SK-N-SH (cell line): ENCODE measurements at regions not wholly inside any gene's neighbourhood (a gene's known extent, or its start where the extent isn't known, plus 50 kb on each side); places are given as distances from the start of the nearest gene placed in this dataset.

Source experiments
- CTCF ChIA-PET: fragments of 300-600, 350-600 bp; formaldehyde crosslinking; extraction: SDS; loops from one replicate; lab custom pipeline; 2021; lab: Yijun Ruan, JAX
- POLR2A ChIA-PET: fragments of 350-600 bp; sonication (Branson Sonifier 250); formaldehyde crosslinking; extraction: SDS; loops from one replicate; lab custom pipeline; 2020; ENCODE audit warnings: antibody characterized with exemption, inconsistent platforms; lab: Yijun Ruan, JAX
- DNase-seq: peaks from one replicate; pipeline ENCODE4 v3.0.0; 2012
- H2AFZ ChIP-seq: fragments of 200-600 bp; sonication (generic); 2 replicates; pipeline ENCODE4 v1.8.1; 2016; ENCODE audit warnings: antibody characterized with exemption, mild to moderate bottlenecking, low read depth
- H3F3A ChIP-seq: fragments of 200-600 bp; sonication (generic); replicated peaks from 2 replicates; pipeline ENCODE3; 2016; ENCODE audit warnings: antibody characterized with exemption, mild to moderate bottlenecking; ENCODE audit not compliant: insufficient read depth
- H3K27ac ChIP-seq, 2 experiments: fragments of 200-500 bp in 1 of 2; fragments of 200-600 bp in 1 of 2; sonication (Bioruptor generic) in 1 of 2; sonication (generic), shearing (Covaris generic) in 1 of 2; 2 replicates each; pipeline versions ENCODE4 v1.5.1 to v1.6.1; 2014 to 2016; ENCODE audit warnings: low read depth in 2 of 2, inconsistent platforms in 1 of 2, low read length in 1 of 2, mild to moderate bottlenecking in 1 of 2, mixed read lengths in 1 of 2
- H3K27me3 ChIP-seq: fragments of 200-600 bp; sonication (generic), shearing (Covaris generic); 2 replicates; pipeline ENCODE4 v1.6.1; 2016; ENCODE audit warnings: mixed run types; ENCODE audit not compliant: insufficient read depth
- H3K36me3 ChIP-seq, 2 experiments: fragments of 200-500 bp in 1 of 2; fragments of 200-600 bp in 1 of 2; sonication (Bioruptor generic) in 1 of 2; sonication (generic) in 1 of 2; replicated peaks in 1 of 2; 2 replicates each; pipeline versions ENCODE3 to v1.5.1; 2014 to 2016; ENCODE audit warnings: low read length in 1 of 2, mild to moderate bottlenecking in 1 of 2; ENCODE audit not compliant: insufficient read depth in 2 of 2, control insufficient read depth in 1 of 2
- H3K4me1 ChIP-seq, 2 experiments: fragments of 200-500 bp in 1 of 2; fragments of 200-600 bp in 1 of 2; sonication (Bioruptor generic) in 1 of 2; sonication (generic), shearing (Covaris generic) in 1 of 2; 2 replicates each; pipeline versions ENCODE4 v1.5.1 to v1.6.1; 2014 to 2016; ENCODE audit warnings: low read depth in 1 of 2, low read length in 1 of 2, mixed run types in 1 of 2; ENCODE audit not compliant: insufficient read depth in 2 of 2, control insufficient read depth in 1 of 2
- H3K4me2 ChIP-seq: fragments of 200-600 bp; sonication (generic), shearing (Covaris generic); 2 replicates; pipeline ENCODE4 v1.6.1; 2017; ENCODE audit warnings: mixed run types
- H3K4me3 ChIP-seq, 2 experiments: fragments of 200-500 bp in 1 of 2; fragments of 200-600 bp in 1 of 2; sonication (Bioruptor generic) in 1 of 2; sonication (generic), shearing (Covaris generic) in 1 of 2; 2 replicates each; pipeline versions ENCODE4 v1.5.1 to v1.8.1; 2014 to 2016; ENCODE audit warnings: low read depth in 2 of 2, inconsistent platforms in 1 of 2, low read length in 1 of 2, mild to moderate bottlenecking in 1 of 2, mixed read lengths in 1 of 2, moderate library complexity in 1 of 2
- H3K79me2 ChIP-seq: fragments of 200-600 bp; sonication (generic); 2 replicates; pipeline ENCODE4 v1.8.1; 2017; ENCODE audit warnings: mild to moderate bottlenecking; ENCODE audit not compliant: insufficient read depth
- H3K9ac ChIP-seq: fragments of 200-600 bp; sonication (generic); 2 replicates; pipeline ENCODE4 v1.6.1; 2017; ENCODE audit warnings: mixed run types
- H3K9me2 ChIP-seq: fragments of 200-600 bp; sonication (generic); 2 replicates; pipeline ENCODE4 v1.6.1; 2017; ENCODE audit warnings: mixed run types
- H3K9me3 ChIP-seq: fragments of 200-600 bp; sonication (generic); 2 replicates; pipeline ENCODE4 v1.6.1; 2017; ENCODE audit warnings: mixed run types, mild to moderate bottlenecking, moderate library complexity
- H4K20me1 ChIP-seq: fragments of 200-600 bp; sonication (generic); 2 replicates; pipeline ENCODE4 v1.6.1; 2017; ENCODE audit warnings: mild to moderate bottlenecking, mixed run types; ENCODE audit not compliant: insufficient read depth
- CHD2 ChIP-seq: fragments of 150-350 bp; IDR thresholded peaks from 2 replicates; pipeline ENCODE4 v1.6.1; 2018; ENCODE audit warnings: low read length; ENCODE audit not compliant: partially characterized antibody
- ELF1 ChIP-seq: IDR thresholded peaks from 2 replicates; pipeline ENCODE4 v1.4.0; 2012
- EP300 ChIP-seq, 2 experiments: IDR thresholded peaks; 2 replicates each; pipeline versions ENCODE4 v1.4.0 to v1.6.1; 2012; ENCODE audit warnings: borderline replicate concordance in 1 of 2, low read depth in 1 of 2, low read length in 1 of 2
- FOXM1 ChIP-seq: IDR thresholded peaks from 2 replicates; pipeline ENCODE4 v1.4.0; 2012; ENCODE audit warnings: low read depth, mild to moderate bottlenecking
- NRF1 ChIP-seq: IDR thresholded peaks from 2 replicates; pipeline ENCODE4 v1.6.1; 2012; ENCODE audit warnings: low read depth, mild to moderate bottlenecking, low read length
- POLR2AphosphoS5 ChIP-seq: IDR thresholded peaks from 2 replicates; pipeline ENCODE4 v1.6.1; 2012; ENCODE audit warnings: low read depth, low read length
- RAD21 ChIP-seq: IDR thresholded peaks from 2 replicates; pipeline ENCODE4 v1.6.1; 2012; ENCODE audit warnings: mild to moderate bottlenecking, low read length
- SMC3 ChIP-seq: IDR thresholded peaks from 2 replicates; pipeline ENCODE4 v1.6.1; 2012; ENCODE audit warnings: low read depth, low read length, improper control_type of control experiment
- TCF12 ChIP-seq: IDR thresholded peaks from 2 replicates; pipeline ENCODE4 v1.4.0; 2012
- WGBS: methylation state at CpG from one replicate; pipeline ENCODE4 v1.1.6; 2017; ENCODE audit warnings: low lambda C conversion rate; 5-methylcytosine and 5-hydroxymethylcytosine counted together
- TF ChIP-seq, protein P1 (sequence below): fragments of 200-600 bp; sonication (generic); IDR thresholded peaks from 2 replicates; pipeline ENCODE4 v1.6.1; 2017; ENCODE audit warnings: antibody characterized with exemption, mild to moderate bottlenecking, moderate library complexity

DNA sequence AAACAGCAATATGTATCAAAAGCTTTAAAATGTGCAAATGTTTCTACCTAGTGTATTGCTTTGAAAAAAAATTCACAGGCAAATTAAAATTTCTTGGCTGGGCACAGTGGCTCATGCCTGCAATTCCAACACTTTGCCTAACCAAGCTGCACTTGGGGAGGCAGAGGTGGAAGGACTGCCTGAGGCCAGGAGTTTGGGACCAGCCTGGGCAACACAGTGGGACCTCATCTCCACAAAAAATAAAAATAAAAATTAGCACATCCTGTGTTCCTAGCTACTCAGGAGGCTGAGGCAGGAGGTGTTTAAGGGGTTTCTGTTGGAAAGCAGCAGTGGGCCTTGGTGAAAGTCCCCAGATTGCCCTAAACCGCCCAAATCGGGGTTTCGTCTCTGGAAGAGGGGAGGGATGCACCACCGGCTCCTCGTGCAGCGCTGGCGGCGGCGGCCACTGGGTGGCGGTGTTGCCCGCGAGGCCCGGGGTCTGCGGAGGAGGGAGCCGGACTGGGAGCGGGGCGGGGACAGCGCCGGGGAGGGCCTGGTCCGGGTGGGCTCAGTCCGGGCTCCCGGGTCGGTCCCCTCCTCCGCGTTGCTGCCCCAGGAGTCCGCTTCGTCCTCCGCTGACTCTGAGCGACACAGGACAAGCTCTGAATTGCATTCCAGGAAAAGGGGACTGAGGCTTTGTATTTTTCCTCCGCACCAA lies 265.6 kb downstream of the AACS start:
- H3K4me1 ChIP-seq: no peaks in the 10 kb centered on the region; a peak in 1 of 4 replicates
- no peaks in the 10 kb centered on the region for H3K27me3 ChIP-seq
- H3K4me2 ChIP-seq: peak overlapping the region; percentile 85
- H4K20me1 ChIP-seq: no peaks in the 10 kb centered on the region
- H3K27ac ChIP-seq: no peak overlapping the region
- TF ChIP-seq FOXM1 (no peak), RAD21 (peak; percentile 65), SMC3 (peak; percentile 42), EP300 (IDR thresholded peaks at IDR 0.05; ENCODE audit: borderline replicate concordance in 1 of 2, low read depth in 1 of 2, low read length in 1 of 2) (no peak), TCF12 (no peak)
- TF ChIP-seq, protein P1, sequence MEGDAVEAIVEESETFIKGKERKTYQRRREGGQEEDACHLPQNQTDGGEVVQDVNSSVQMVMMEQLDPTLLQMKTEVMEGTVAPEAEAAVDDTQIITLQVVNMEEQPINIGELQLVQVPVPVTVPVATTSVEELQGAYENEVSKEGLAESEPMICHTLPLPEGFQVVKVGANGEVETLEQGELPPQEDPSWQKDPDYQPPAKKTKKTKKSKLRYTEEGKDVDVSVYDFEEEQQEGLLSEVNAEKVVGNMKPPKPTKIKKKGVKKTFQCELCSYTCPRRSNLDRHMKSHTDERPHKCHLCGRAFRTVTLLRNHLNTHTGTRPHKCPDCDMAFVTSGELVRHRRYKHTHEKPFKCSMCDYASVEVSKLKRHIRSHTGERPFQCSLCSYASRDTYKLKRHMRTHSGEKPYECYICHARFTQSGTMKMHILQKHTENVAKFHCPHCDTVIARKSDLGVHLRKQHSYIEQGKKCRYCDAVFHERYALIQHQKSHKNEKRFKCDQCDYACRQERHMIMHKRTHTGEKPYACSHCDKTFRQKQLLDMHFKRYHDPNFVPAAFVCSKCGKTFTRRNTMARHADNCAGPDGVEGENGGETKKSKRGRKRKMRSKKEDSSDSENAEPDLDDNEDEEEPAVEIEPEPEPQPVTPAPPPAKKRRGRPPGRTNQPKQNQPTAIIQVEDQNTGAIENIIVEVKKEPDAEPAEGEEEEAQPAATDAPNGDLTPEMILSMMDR: peak; percentile 79
- H3K36me3 ChIP-seq: no peaks in the 10 kb centered on the region
- ChIA-PET CTCF (interaction anchor here (0.6 to 2.1 kb wide), 26 partner anchors 9 to 1448 kb away, joined by 3 to 20 read pairs (median 4); no protein-coding TSS in a partner anchor), POLR2A (no interaction called here)
- no peaks in the 10 kb centered on the region for H3K9me2 ChIP-seq
- H3K9me3 ChIP-seq: no peaks in the 10 kb centered on the region
- no peaks in the 10 kb centered on the region for H3K79me2 ChIP-seq
- peak overlapping the region; percentile 47 to 56 for H3K4me3 ChIP-seq
- peak; percentile 93 for DNase-seq
- H3F3A ChIP-seq: no peaks in the 10 kb centered on the region
- H2AFZ ChIP-seq: peak overlapping the region; percentile 74
- WGBS: 3% methylated on average over 14 of the region's 30 CpGs
- no peak overlapping the region for H3K9ac ChIP-seq

DNA sequence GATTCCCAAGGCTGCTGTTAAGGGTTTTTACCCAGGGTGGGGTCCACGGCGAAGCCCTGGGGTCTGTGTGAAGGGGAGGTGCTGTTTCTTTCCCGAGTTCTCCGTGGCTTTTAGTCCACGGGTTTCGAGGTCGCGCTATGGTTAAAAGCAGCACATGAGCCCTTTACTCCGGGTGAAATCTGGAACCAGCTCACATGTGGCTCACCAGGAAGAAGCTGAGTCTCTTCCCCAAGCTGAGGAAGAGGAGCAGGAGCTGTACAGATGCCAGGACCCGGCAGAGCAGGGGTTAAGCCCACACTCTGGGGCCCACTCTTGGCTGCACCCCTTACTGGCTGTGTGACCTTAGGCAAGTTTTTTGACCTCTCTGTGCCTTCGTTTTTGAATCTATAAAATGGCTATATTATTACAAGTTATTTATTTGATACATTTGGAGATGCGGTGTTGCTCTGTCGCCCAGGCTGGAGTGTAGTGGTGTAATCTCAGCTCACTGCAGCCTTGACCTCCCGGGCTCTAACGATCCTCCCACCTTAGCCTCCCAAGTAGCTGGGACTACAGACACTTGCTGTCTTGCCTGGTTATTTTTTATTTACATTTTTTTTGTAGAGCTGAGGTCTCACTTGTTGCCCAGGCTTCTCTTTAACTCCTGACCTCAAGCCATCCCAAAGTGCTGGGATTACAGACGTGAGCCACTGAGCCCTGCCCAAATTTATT lies 266.3 kb downstream of the AACS start:
- Histone ChIP-seq H3K4me2 (peak overlapping the region; percentile 85), H2AFZ (peak overlapping the region; percentile 74), H3K4me3 (peak overlapping the region; percentile 47 to 56), H3K27ac (no peak overlapping the region), H3K27me3 (no peaks in the 10 kb centered on the region), H3F3A (no peaks in the 10 kb centered on the region), H3K79me2 (no peaks in the 10 kb centered on the region), H3K9ac (no peak overlapping the region), H3K9me2 (no peaks in the 10 kb centered on the region), H4K20me1 (no peaks in the 10 kb centered on the region), H3K9me3 (no peaks in the 10 kb centered on the region), H3K36me3 (no peaks in the 10 kb centered on the region), H3K4me1 (no peaks in the 10 kb centered on the region; a peak in 1 of 4 replicates)
- WGBS: 21% methylated on average over 14 of the region's 16 CpGs
- TF ChIP-seq, protein P1: no peak
- no peak for TF ChIP-seq POLR2AphosphoS5
- TF ChIP-seq ELF1: no peak
- TF ChIP-seq CHD2: no peak
- no peak for TF ChIP-seq NRF1
- ChIA-PET POLR2A (no interaction called here), CTCF (interaction anchor here (0.6 to 2.1 kb wide), 24 partner anchors 8 to 1447 kb away, joined by 3 to 20 read pairs (median 4); no protein-coding TSS in a partner anchor)
- DNase-seq: no peak
